Endothelial cell of umbilical vein (primary cell): ENCODE measurements at regions not wholly inside any gene's neighbourhood (a gene's known extent, or its start where the extent isn't known, plus 50 kb on each side); places are given as distances from the start of the nearest gene placed in this dataset.

Experiments used
- BruUV-seq: library from RNA; stranded (reverse); fragments of 400-500 nt; replicated peaks from 2 replicates; lab custom pipeline; 2021; lab: Mats Ljungman, UMichigan
- CTCF ChIA-PET: fragments of 300-600, 350-600 bp; sonication (Branson Sonifier 250); formaldehyde crosslinking; loops from one replicate; lab custom pipeline; 2021; ENCODE audit warnings: antibody characterized with exemption, inconsistent platforms; lab: Charles Lee
- POLR2A ChIA-PET: fragments of 300-600, 350-600 bp; sonication (Branson Sonifier 250); formaldehyde crosslinking; loops from one replicate; lab custom pipeline; 2021; ENCODE audit warnings: antibody characterized with exemption, inconsistent platforms; lab: Charles Lee
- DNase-seq: peaks from one replicate; pipeline ENCODE4 v3.0.0-alpha.2; 2011; ENCODE audit warnings: low read depth, low spot score
- FAIRE-seq: peaks from 2 replicates; lab custom pipeline; 2011; peaks lifted over from hg19 to GRCh38; lab: Jason Lieb, UNC
- H2AFZ ChIP-seq: 2 replicates; pipeline ENCODE4 v1.6.0; 2012; ENCODE audit warnings: low read depth, low read length, control low read depth, inconsistent platforms
- H3K27ac ChIP-seq: 2 replicates; pipeline ENCODE4 v1.5.1; 2011; ENCODE audit warnings: low read depth, mild to moderate bottlenecking, control low read depth, low read length, moderate library complexity; ENCODE audit not compliant: insufficient read depth
- H3K27me3 ChIP-seq, 2 experiments: 2 replicates each; pipeline versions ENCODE4 v1.6.0 to v1.6.1; 2011; ENCODE audit warnings: low read length in 2 of 2, mixed read lengths in 1 of 2; ENCODE audit not compliant: control insufficient read depth in 2 of 2, insufficient read depth in 2 of 2
- H3K36me3 ChIP-seq, 2 experiments: 2 replicates in 1 of 2; 3 replicates in 1 of 2; pipeline ENCODE4 v1.5.1; 2011; ENCODE audit warnings: low read length in 2 of 2, mild to moderate bottlenecking in 1 of 2, moderate library complexity in 1 of 2; ENCODE audit not compliant: control insufficient read depth in 2 of 2, insufficient read depth in 2 of 2; ENCODE audit errors: extremely low read depth in 1 of 2
- H3K4me1 ChIP-seq: 3 replicates; pipeline ENCODE4 v1.5.1; 2011; ENCODE audit warnings: mild to moderate bottlenecking, low read length; ENCODE audit not compliant: control insufficient read depth, insufficient read depth; ENCODE audit errors: extremely low read depth
- H3K4me2 ChIP-seq: 2 replicates; pipeline ENCODE4 v1.6.1; 2011; ENCODE audit warnings: low read length, control low read depth, mixed read lengths; ENCODE audit not compliant: insufficient read depth
- H3K4me3 ChIP-seq, 3 experiments: fragments of 200-600 bp in 1 of 3; sonication (generic), shearing (Covaris generic) in 1 of 3; replicated peaks in 1 of 3; 2 replicates each; pipeline ENCODE4 v1.5.1; 2011 to 2016; ENCODE audit warnings: control low read depth in 3 of 3, low read length in 3 of 3, mild to moderate bottlenecking in 2 of 3, inconsistent platforms in 1 of 3, low read depth in 1 of 3, moderate library complexity in 1 of 3; ENCODE audit not compliant: insufficient read depth in 1 of 3
- H3K79me2 ChIP-seq: 2 replicates; pipeline ENCODE4 v1.6.0; 2012; ENCODE audit warnings: low read length, inconsistent platforms; ENCODE audit not compliant: control insufficient read depth, insufficient read depth
- H3K9ac ChIP-seq: replicated peaks from 2 replicates; pipeline ENCODE3; 2011; ENCODE audit warnings: low read length, control low read depth; ENCODE audit not compliant: insufficient read depth; ENCODE audit errors: extremely low read depth
- H3K9me1 ChIP-seq: replicated peaks from 3 replicates; pipeline ENCODE4 v1.6.0; 2011; ENCODE audit warnings: mild to moderate bottlenecking, low read length; ENCODE audit not compliant: control insufficient read depth, insufficient read depth; ENCODE audit errors: extremely low read depth
- H3K9me3 ChIP-seq: replicated peaks from 2 replicates; pipeline ENCODE4 v1.5.1; 2012; ENCODE audit warnings: low read length, inconsistent platforms; ENCODE audit not compliant: control insufficient read depth, insufficient read depth
- H4K20me1 ChIP-seq: replicated peaks from 2 replicates; pipeline ENCODE3; 2011; ENCODE audit warnings: mild to moderate bottlenecking, low read length; ENCODE audit not compliant: control insufficient read depth, insufficient read depth; ENCODE audit errors: extremely low read depth
- CTCF ChIP-seq, 2 donors: IDR thresholded peaks; 1 replicate in 1 of 2; 2 replicates in 1 of 2; pipeline ENCODE4 v1.5.1; 2011; ENCODE audit warnings: low read length in 2 of 2, mild to moderate bottlenecking in 2 of 2, moderate library complexity in 2 of 2, control low read depth in 1 of 2, inconsistent platforms in 1 of 2, low read depth in 1 of 2; ENCODE audit not compliant: insufficient read depth in 1 of 2; ENCODE audit errors: extremely low read depth in 1 of 2
- EZH2 ChIP-seq: IDR thresholded peaks from 2 replicates; pipeline ENCODE4 v1.6.1; 2012; ENCODE audit warnings: borderline replicate concordance, low read depth, mild to moderate bottlenecking, moderate library complexity, low read length, inconsistent platforms; ENCODE audit not compliant: severe bottlenecking
- FOS ChIP-seq: IDR thresholded peaks from 2 replicates; pipeline ENCODE4 v1.6.1; 2011; ENCODE audit warnings: mild to moderate bottlenecking, low read length, moderate library complexity, borderline replicate concordance; ENCODE audit not compliant: insufficient read depth
- JUN ChIP-seq: IDR thresholded peaks from 2 replicates; pipeline ENCODE4 v1.6.1; 2011; ENCODE audit warnings: borderline replicate concordance, low read depth; ENCODE audit not compliant: insufficient read length, insufficient read depth
- MAX ChIP-seq: IDR thresholded peaks from 2 replicates; pipeline ENCODE4 v1.6.1; 2011; ENCODE audit not compliant: insufficient read depth, insufficient read length
- MYC ChIP-seq: IDR thresholded peaks from one replicate; pipeline ENCODE4 v1.6.1; 2011; ENCODE audit warnings: mild to moderate bottlenecking, low read depth, low read length
- POLR2A ChIP-seq: IDR thresholded peaks from 2 replicates; pipeline ENCODE4 v1.6.1; 2012; ENCODE audit warnings: low read depth, mild to moderate bottlenecking, control low read depth, low read length
- dilution Hi-C: fragments of 300-500 bp; cut with MboI; formaldehyde crosslinking; loops from one replicate; pipeline ENCODE4 v1.15.0; 2019; ENCODE audit warnings: low sequenced_read_pairs; ENCODE audit not compliant: extremely low pct_ligation_motif_present
- intact Hi-C: fragments of 100-400 bp; cut with micrococcal nuclease; formaldehyde crosslinking; loops from one replicate; pipeline ENCODE4 v1.10.0; 2022

- CTCF ChIA-PET: interaction anchor here (1.1 kb wide), 1 partner anchor 9 kb away, joined by 3 read pairs; no protein-coding TSS in a partner anchor
Measured at GRCh38 chr1:94722181-94722580, 98.0 kb upstream of the SLC44A3 start.

More at GRCh38 chr1:94722181-94722580, 98.0 kb upstream of the SLC44A3 start:
- Histone ChIP-seq H3K27ac (no peak overlapping the region), H3K9me1 (no peaks in the 10 kb centered on the region), H3K79me2 (no peaks in the 10 kb centered on the region), H3K9ac (no peak overlapping the region), H3K4me1 (no peaks in the 10 kb centered on the region), H4K20me1 (no peaks in the 10 kb centered on the region), H3K4me3 (no peak overlapping the region), H3K9me3 (no peaks in the 10 kb centered on the region), H2AFZ (no peak overlapping the region), H3K27me3 (peaks cover 0 to 8% of the 10 kb centered on the region in 2 experiments), H3K36me3 (no peaks in the 10 kb centered on the region), H3K4me2 (no peak overlapping the region)
- DNase-seq (no peak), FAIRE-seq (no peak)
- dilution Hi-C loops (no loop called here), intact Hi-C loops (no loop called here)
- BruUV-seq: no TSS peak
- POLR2A ChIA-PET: no interaction called here
- TF ChIP-seq EZH2: no peak
- TF ChIP-seq MAX: no peak
- no peak for TF ChIP-seq MYC
- no peak for TF ChIP-seq FOS
- no peak for TF ChIP-seq CTCF (IDR thresholded peaks at IDR 0.05; ENCODE audit: extremely low read depth in 1 of 2, insufficient read depth in 1 of 2, low read depth in 1 of 2, low read length in 2 of 2)
- TF ChIP-seq JUN: no peak
- TF ChIP-seq POLR2A: no peak
